Activated CD4-positive, alpha-beta memory T cell treated with anti-CD3 and anti-CD28 coated beads for 36 hours (primary cell): ENCODE measurements at regions not wholly inside any gene's neighbourhood (a gene's known extent, or its start where the extent isn't known, plus 50 kb on each side); places are given as distances from the start of the nearest gene placed in this dataset.

Experiments used
- CTCF ChIA-PET: fragments of 350-600 bp; sonication (Branson Sonifier 250); formaldehyde crosslinking; loops from one replicate; lab custom pipeline; 2021; ENCODE audit warnings: antibody characterized with exemption, inconsistent platforms; lab: Charles Lee
- POLR2A ChIA-PET: fragments of 350-600 bp; sonication (Branson Sonifier 250); formaldehyde crosslinking; loops from one replicate; lab custom pipeline; 2021; ENCODE audit warnings: antibody characterized with exemption; lab: Charles Lee
- DNase-seq: peaks from one replicate; pipeline ENCODE4 v3.0.0-alpha.2; 2020
- H3K27ac Mint-ChIP-seq: one replicate; pipeline ENCODE4 v1.8.0; 2021; ENCODE audit warnings: mixed read lengths
- H3K27me3 Mint-ChIP-seq: one replicate; pipeline ENCODE4 v1.8.0; 2021; ENCODE audit warnings: mixed read lengths
- H3K36me3 Mint-ChIP-seq: one replicate; pipeline ENCODE4 v1.8.0; 2021; ENCODE audit warnings: mixed read lengths
- H3K4me1 Mint-ChIP-seq: one replicate; pipeline ENCODE4 v1.8.0; 2021; ENCODE audit warnings: low read depth, mixed read lengths
- H3K4me3 Mint-ChIP-seq: one replicate; pipeline ENCODE4 v1.8.0; 2021; ENCODE audit warnings: mild to moderate bottlenecking, mixed read lengths
- H3K9me3 Mint-ChIP-seq: one replicate; pipeline ENCODE4 v1.8.0; 2021; ENCODE audit warnings: mixed read lengths
- intact Hi-C: fragments of 100-400 bp; cut with micrococcal nuclease; formaldehyde crosslinking; loops from one replicate; pipeline ENCODE4 v1.15.1; 2023

DNA sequence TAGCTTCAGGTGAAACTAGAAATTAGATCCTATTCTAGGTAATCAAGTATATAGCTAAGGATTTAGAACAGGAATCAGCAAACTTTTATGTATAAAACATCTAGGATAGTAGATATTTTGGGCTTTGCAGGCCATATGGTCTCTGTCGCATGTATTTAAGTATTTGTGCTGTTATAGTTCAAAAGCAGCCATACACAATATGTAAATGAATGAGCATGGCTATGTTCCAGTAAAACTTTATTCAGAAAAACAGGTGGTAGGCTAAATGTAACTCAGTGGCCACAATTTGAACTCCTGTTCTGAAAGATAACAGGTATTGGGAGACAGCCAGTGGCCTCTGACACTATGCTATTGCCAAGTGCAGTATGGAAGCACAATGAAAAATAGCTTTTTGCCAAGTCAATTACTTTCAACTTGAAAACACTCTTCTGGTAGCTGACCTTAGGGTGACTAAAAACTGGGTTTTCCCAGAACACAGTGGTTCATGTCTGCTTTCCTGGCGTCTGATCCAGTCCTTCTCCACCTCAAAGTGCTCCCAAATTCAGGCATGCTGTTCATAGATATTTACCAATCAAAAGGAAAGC lies 304.7 kb upstream of the SYT4 start:
- Mint-ChIP-seq H3K4me3 (no peak overlapping the region), H3K36me3 (no peaks in the 10 kb centered on the region), H3K9me3 (no peaks in the 10 kb centered on the region), H3K27ac (no peak overlapping the region), H3K4me1 (no peaks in the 10 kb centered on the region), H3K27me3 (no peaks in the 10 kb centered on the region)
- no peak for DNase-seq
- intact Hi-C loops, result no loop called here
- CTCF ChIA-PET, result interaction anchor here (1.3 kb wide), 1 partner anchor 11 kb away, joined by 3 read pairs; no protein-coding TSS in a partner anchor
- POLR2A ChIA-PET, result no interaction called here

DNA sequence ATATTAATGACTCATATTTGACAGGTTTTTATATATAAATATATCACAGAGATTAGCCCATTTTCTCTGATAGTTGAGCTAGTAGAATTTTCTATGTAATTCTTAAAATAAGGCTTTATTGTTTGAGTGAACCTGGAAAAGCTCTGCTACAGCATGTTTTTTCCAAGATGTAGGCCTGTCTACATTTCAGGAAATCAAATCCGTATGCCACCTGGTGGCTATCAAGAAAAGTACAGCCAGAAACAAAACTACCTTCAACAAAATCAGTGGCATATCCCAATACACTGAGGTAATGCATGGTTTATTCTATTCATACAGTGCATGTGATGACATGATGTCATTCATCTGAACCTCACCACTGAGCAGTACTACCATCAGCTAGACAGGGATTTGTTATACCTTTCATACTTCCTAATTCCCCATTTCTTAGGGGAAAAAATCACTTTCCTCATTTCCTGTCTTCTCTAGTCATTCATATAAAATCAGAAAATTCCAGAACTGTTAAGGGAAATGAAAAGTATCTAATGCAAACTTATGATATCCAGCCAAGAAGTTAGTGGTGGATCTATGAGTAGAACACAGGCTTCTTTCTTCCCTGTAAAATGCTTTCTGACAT lies 310.4 kb upstream of the SYT4 start:
- ChIA-PET CTCF (interaction anchor here (0.8 to 10.6 kb wide), 3 partner anchors 16 to 1622 kb away, joined by 3 to 87 read pairs (median 13); no protein-coding TSS in a partner anchor), POLR2A (no interaction called here)
- H3K4me3 Mint-ChIP-seq, result no peak overlapping the region
- H3K4me1 Mint-ChIP-seq, result no peaks in the 10 kb centered on the region
- intact Hi-C loops, result loop anchor here (1.0 kb wide), 2 partner anchors 16 to 1473 kb away; no protein-coding TSS in a partner anchor
- DNase-seq, result no peak
- H3K36me3 Mint-ChIP-seq, result no peaks in the 10 kb centered on the region
- H3K9me3 Mint-ChIP-seq, result no peaks in the 10 kb centered on the region
- no peak overlapping the region for H3K27ac Mint-ChIP-seq
- H3K27me3 Mint-ChIP-seq, result no peaks in the 10 kb centered on the region

DNA sequence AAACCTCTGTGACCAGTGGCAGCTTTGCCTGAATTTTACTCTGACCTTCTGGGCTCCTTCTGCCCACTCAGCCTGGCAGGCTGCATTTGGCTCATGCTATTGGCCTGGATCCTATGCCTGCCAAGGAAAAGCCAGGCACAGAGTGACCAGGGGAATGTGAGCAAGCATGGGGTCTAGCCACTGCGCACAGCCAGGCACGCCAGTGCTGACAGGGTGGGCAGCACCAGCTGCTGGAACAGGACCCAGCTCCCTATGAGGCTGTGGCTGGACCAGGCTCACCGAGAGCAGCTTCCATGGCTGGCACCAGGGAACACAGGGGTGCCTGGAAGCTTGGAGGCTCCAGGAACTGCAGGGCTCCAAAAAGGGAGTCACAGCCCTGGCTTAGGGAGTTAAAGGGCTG lies 311.5 kb upstream of the SYT4 start:
- H3K36me3 Mint-ChIP-seq, result no peaks in the 10 kb centered on the region
- POLR2A ChIA-PET, result no interaction called here
- H3K4me1 Mint-ChIP-seq, result no peaks in the 10 kb centered on the region
- H3K27me3 Mint-ChIP-seq, result no peaks in the 10 kb centered on the region
- H3K9me3 Mint-ChIP-seq, result no peaks in the 10 kb centered on the region
- intact Hi-C loops, result no loop called here
- CTCF ChIA-PET, result interaction anchor here (0.6 to 10.6 kb wide), 3 partner anchors 9 to 1474 kb away, joined by 5 to 87 read pairs (median 13); no protein-coding TSS in a partner anchor
- DNase-seq, result no peak
- no peak overlapping the region for H3K27ac Mint-ChIP-seq
- H3K4me3 Mint-ChIP-seq, result no peak overlapping the region

DNA sequence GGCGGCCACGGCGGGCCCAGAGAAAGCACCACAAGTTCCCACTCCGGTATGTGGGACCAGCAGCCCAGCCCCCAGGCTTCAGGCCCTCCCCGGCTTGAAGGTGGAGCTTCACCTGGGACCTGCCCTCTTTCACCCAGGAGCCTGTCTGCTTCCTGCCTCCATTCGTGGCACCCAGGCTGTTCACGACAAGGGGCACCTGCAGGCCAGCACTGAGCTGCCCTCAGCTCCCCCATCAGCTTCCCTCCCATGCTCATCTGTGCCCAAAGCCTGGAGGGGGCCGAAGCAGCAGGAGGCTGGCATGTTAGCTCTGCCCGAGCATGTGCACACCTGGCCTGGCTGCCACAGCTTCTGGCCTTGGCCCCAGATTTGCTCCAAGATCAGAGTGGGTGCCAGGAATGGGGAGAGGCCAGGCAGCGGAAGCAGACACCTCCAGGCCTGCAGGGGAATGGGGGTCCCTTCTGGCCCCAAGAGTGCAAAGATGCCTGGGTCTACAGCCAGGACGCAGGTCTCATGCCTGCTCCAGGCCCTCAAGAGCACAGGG lies 312.4 kb upstream of the SYT4 start:
- Mint-ChIP-seq H3K27ac (no peak overlapping the region), H3K4me1 (no peaks in the 10 kb centered on the region), H3K27me3 (no peaks in the 10 kb centered on the region), H3K9me3 (no peaks in the 10 kb centered on the region), H3K36me3 (no peaks in the 10 kb centered on the region), H3K4me3 (no peak overlapping the region)
- intact Hi-C loops, result no loop called here
- CTCF ChIA-PET, result interaction anchor here (10.6 kb wide), 1 partner anchor 18 kb away, joined by 87 read pairs; no protein-coding TSS in a partner anchor
- POLR2A ChIA-PET, result no interaction called here
- DNase-seq, result no peak

DNA sequence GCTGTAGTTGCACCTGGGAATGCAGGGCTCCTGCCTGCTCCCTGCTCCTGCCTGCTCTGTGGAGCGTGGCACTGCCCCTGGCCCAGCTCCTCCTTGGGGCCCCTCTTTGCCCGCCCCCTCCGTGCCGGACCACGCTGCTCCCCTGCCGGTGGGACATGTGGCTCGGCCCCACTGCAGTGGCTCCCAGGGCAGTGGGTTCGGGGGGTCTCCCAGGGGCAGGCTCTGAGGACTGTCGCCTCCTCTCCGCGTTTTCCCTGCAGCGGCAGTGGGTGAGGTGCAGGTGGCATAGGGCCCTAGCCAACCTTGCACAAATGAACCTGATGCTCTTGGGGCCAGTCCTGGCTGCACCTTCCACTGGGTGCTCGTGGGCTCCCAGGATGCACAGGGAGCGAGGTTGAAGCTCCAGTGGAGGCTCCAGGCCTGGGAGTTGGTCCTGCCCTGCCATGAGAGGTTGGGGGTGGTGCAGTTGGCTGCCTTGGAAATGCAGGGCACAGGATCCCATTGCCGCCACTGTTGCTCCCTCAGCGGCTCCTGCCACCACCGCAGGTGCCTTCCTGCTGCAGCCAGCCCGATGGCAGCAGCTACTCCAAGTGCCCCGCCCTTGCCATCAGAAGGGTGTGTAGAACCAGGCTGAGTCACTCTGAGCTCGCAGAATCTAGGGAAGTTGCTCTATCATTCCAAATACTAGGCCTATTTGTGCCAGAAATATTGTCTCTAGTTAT lies 313.1 kb upstream of the SYT4 start:
- intact Hi-C loops, result no loop called here
- no peak overlapping the region for H3K27ac Mint-ChIP-seq

DNA sequence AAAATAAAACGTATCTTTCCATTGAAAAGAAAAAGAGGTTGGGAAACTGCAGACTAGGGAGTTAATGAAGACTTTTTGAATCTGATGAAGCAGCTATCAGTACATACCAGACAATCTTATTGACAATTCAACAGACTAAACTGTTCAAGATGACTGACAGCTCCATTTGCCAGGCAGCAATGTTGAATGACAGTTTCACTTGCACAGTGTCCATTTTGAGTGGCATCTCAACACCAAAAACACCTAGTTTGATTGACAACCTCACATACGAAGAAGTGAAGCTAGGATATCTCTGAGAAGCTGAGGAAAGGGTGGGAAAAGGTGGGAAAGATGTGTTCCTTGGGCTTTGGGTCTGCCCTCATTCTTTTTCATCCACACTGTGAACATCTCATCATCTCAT lies 315.0 kb upstream of the SYT4 start:
- CTCF ChIA-PET, result interaction anchor here (1.3 to 10.6 kb wide), 3 partner anchors 21 to 1539 kb away, joined by 5 to 87 read pairs (median 5); no protein-coding TSS in a partner anchor
- POLR2A ChIA-PET, result no interaction called here

More for the DNA sequence above, 313.1 kb upstream of the SYT4 start:
- DNase-seq, result no peak
- Mint-ChIP-seq H3K4me1 (no peaks in the 10 kb centered on the region), H3K9me3 (no peaks in the 10 kb centered on the region), H3K27me3 (no peaks in the 10 kb centered on the region), H3K36me3 (no peaks in the 10 kb centered on the region), H3K4me3 (no peak overlapping the region)
- POLR2A ChIA-PET, result no interaction called here
- CTCF ChIA-PET, result interaction anchor here (1.3 to 10.6 kb wide), 2 partner anchors 10 to 19 kb away, joined by 3 to 87 read pairs; no protein-coding TSS in a partner anchor

DNA sequence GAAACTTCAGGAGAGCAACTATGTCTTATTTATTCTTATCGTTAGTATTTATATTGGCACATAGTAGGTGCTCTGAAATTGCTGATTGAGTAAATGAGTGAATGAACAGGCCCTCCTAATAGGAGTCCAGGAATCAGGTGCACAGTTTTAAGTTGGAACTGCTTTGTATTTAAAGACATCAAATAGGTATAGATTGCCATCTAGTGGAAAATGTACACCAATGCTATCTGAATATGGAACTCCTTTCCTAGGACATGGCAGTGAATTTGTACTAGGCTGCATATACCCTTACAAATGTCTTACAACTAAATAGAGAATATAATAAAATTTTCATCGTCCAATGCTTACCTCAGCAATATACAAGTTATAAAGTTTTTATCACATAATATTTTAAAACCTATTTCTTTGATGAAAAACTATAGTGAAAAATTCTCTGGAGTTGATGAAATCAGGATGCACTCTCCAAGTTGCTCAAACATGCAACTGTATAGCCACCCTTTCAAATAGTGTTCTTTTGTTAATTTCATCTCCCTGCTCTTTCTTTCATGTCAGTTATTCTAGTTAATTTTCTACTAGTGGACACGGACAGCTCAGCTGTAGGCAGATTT lies 318.9 kb upstream of the SYT4 start:
- no peak overlapping the region for H3K4me3 Mint-ChIP-seq
- H3K27me3 Mint-ChIP-seq, result no peaks in the 10 kb centered on the region
- no peaks in the 10 kb centered on the region for H3K9me3 Mint-ChIP-seq
- DNase-seq, result no peak
- no peaks in the 10 kb centered on the region for H3K4me1 Mint-ChIP-seq
- no peaks in the 10 kb centered on the region for H3K36me3 Mint-ChIP-seq
- CTCF ChIA-PET, result interaction anchor here (1.8 to 2.9 kb wide), 3 partner anchors 10 to 29 kb away, joined by 4 to 13 read pairs (median 5); no protein-coding TSS in a partner anchor
- H3K27ac Mint-ChIP-seq, result no peak overlapping the region
- POLR2A ChIA-PET, result no interaction called here
- intact Hi-C loops, result no loop called here

More for the DNA sequence above, 315.0 kb upstream of the SYT4 start:
- intact Hi-C loops, result no loop called here
- Mint-ChIP-seq H3K4me3 (no peak overlapping the region), H3K27ac (no peak overlapping the region), H3K27me3 (no peaks in the 10 kb centered on the region), H3K9me3 (no peaks in the 10 kb centered on the region), H3K4me1 (no peaks in the 10 kb centered on the region), H3K36me3 (no peaks in the 10 kb centered on the region)
- no peak for DNase-seq

DNA sequence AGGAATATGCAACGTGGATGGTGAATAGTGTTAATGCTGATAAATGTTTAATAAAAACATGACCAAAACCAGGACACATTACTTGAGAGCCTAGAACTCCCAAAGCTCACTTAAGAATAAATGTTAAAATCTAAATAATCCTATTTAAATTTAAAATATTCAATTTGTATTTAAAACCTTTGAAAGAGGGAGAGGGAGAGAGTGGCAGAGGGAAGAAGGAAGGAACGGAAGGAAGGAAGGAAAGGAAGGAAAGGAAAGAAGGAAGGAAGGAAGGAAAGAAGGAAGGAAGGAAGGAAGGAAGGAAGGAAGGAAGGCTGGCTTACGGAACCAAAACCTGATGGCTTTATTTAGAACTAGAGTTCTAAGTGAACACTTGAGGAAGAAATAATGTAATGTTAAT lies 324.1 kb upstream of the SYT4 start:
- intact Hi-C loops, result no loop called here
- ChIA-PET POLR2A (no interaction called here), CTCF (interaction anchor here (0.9 kb wide), 1 partner anchor 15 kb away, joined by 3 read pairs; no protein-coding TSS in a partner anchor)

DNA sequence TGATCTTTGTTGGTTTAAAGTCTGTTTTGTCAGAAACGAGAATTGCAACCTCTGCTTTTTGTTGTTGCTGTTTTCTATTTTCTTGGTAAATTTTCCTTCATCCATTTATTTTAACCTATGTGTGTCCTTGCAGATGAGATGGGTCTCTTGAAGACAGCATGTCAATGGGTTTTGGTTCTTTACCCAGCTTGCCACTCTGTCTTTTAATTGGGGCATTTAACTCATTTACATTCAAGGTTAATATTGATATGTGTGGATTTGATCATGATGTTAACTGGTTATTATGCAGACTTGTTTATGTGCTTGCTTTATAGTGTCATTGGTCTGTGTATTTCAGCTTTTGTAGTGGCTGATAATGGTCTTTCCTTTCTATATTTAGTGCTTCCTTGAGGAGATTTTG lies 327.9 kb upstream of the SYT4 start:
- no peaks in the 10 kb centered on the region for H3K4me1 Mint-ChIP-seq

More for the DNA sequence above, 324.1 kb upstream of the SYT4 start:
- Mint-ChIP-seq H3K36me3 (no peaks in the 10 kb centered on the region), H3K27ac (no peak overlapping the region), H3K4me3 (no peak overlapping the region), H3K9me3 (peaks cover 19% of the 10 kb centered on the region), H3K4me1 (no peaks in the 10 kb centered on the region), H3K27me3 (no peaks in the 10 kb centered on the region)
- no peak for DNase-seq

DNA sequence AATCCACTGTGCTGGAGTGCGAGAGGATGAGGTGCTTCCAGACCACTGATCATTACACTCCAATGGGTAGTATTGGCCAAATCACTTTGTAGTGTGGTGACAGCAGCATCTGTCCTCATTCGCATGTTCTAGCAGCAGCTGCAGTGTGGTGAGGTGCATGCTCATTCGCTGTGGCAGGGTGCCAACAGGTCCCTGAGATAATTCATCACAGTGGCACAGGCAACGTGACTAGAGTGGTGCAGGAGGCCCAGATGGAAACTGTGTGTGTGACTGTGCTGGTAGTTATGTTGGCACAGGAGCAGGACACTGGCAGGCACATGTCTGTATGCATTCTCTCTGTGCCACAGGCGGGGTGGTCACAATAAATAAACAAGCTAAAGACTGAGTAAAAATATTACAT lies 329.5 kb upstream of the SYT4 start:
- DNase-seq, result no peak
- ChIA-PET POLR2A (no interaction called here), CTCF (no interaction called here)
- H3K9me3 Mint-ChIP-seq, result peaks cover 22% of the 10 kb centered on the region
- no peaks in the 10 kb centered on the region for H3K4me1 Mint-ChIP-seq
- intact Hi-C loops, result no loop called here
- no peak overlapping the region for H3K27ac Mint-ChIP-seq
- no peak overlapping the region for H3K4me3 Mint-ChIP-seq
- no peaks in the 10 kb centered on the region for H3K27me3 Mint-ChIP-seq
- H3K36me3 Mint-ChIP-seq, result no peaks in the 10 kb centered on the region

More for the DNA sequence above, 327.9 kb upstream of the SYT4 start:
- no peaks in the 10 kb centered on the region for H3K27me3 Mint-ChIP-seq
- H3K36me3 Mint-ChIP-seq, result no peaks in the 10 kb centered on the region
- DNase-seq, result no peak
- H3K4me3 Mint-ChIP-seq, result no peak overlapping the region
- intact Hi-C loops, result no loop called here
- H3K9me3 Mint-ChIP-seq, result peaks cover 22% of the 10 kb centered on the region
- CTCF ChIA-PET, result no interaction called here
- POLR2A ChIA-PET, result no interaction called here
- H3K27ac Mint-ChIP-seq, result no peak overlapping the region

DNA sequence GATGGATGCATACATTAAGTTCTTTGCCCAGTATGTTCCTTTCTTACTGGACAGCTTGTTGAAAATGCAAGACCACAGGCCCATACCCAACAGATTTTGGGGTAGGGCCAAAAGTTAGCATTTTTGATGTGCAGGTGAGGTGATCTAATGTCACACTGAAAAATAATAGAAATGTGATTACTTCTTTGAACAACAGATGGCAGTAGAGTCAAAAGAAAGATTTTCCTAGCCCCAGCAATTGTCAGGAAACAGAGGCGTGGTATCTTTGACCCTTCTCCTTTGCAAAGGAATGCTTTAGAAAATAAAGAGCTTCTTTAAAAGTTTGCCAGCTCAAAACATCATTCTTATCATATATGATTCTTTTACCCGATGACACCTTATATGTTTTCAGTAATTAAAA lies 343.6 kb upstream of the SYT4 start:
- no peak for DNase-seq
- H3K27me3 Mint-ChIP-seq, result no peaks in the 10 kb centered on the region
- H3K4me1 Mint-ChIP-seq, result no peaks in the 10 kb centered on the region
- H3K4me3 Mint-ChIP-seq, result no peak overlapping the region
- ChIA-PET POLR2A (no interaction called here), CTCF (interaction anchor here (1.2 to 2.3 kb wide), 7 partner anchors 10 to 1764 kb away, joined by 3 to 9 read pairs (median 4); no protein-coding TSS in a partner anchor)
- H3K36me3 Mint-ChIP-seq, result no peaks in the 10 kb centered on the region
- H3K27ac Mint-ChIP-seq, result no peak overlapping the region
- intact Hi-C loops, result no loop called here
- H3K9me3 Mint-ChIP-seq, result no peaks in the 10 kb centered on the region
